OCI-LY3 (cell line): ENCODE measurements at regions not wholly inside any gene's neighbourhood (a gene's known extent, or its start where the extent isn't known, plus 50 kb on each side); places are given as distances from the start of the nearest gene placed in this dataset.

Experiments used
- H2AFZ ChIP-seq: fragments of 200-600, 300-600 bp; shearing (Covaris generic); 2 replicates; pipeline ENCODE4 v1.6.0; 2014; ENCODE audit warnings: antibody characterized with exemption, low read depth, low read length
- H3K27ac ChIP-seq: fragments of 200-600, 300-600 bp; sonication (generic); 2 replicates; pipeline ENCODE4 v1.5.1; 2014; ENCODE audit warnings: mild to moderate bottlenecking, low read length, moderate library complexity, mixed read lengths
- H3K27me3 ChIP-seq: fragments of 200-600, 300-600 bp; sonication (generic); 2 replicates; pipeline ENCODE4 v1.6.1; 2014; ENCODE audit warnings: low read depth, low read length, mixed read lengths
- H3K36me3 ChIP-seq: fragments of 200-600, 300-600 bp; sonication (generic); replicated peaks from 2 replicates; pipeline ENCODE3; 2014; ENCODE audit warnings: low read depth, low read length, mixed read lengths
- H3K4me1 ChIP-seq: fragments of 300-600, 200-600 bp; sonication (generic); 2 replicates; pipeline ENCODE4 v1.6.1; 2014; ENCODE audit warnings: low read length, mixed read lengths
- H3K4me2 ChIP-seq: fragments of 200-600, 300-600 bp; sonication (generic); 2 replicates; pipeline ENCODE4 v1.6.1; 2014; ENCODE audit warnings: low read length, mixed read lengths
- H3K4me3 ChIP-seq: fragments of 300-600, 200-600 bp; sonication (generic); 2 replicates; pipeline ENCODE4 v1.5.1; 2014; ENCODE audit warnings: antibody characterized with exemption, mild to moderate bottlenecking, low read length, moderate library complexity
- H3K79me2 ChIP-seq: fragments of 300-600, 200-600 bp; shearing (Covaris generic); 2 replicates; pipeline ENCODE4 v1.6.1; 2014; ENCODE audit warnings: mild to moderate bottlenecking, low read length, mixed read lengths
- H3K9ac ChIP-seq: fragments of 300-600, 200-600 bp; shearing (Covaris generic); 2 replicates; pipeline ENCODE4 v1.6.0; 2014; ENCODE audit warnings: mild to moderate bottlenecking, low read length, moderate library complexity
- H3K9me3 ChIP-seq: fragments of 200-600, 300-600 bp; shearing (Covaris generic); 2 replicates; pipeline ENCODE4 v1.6.1; 2014; ENCODE audit warnings: low read length, mixed read lengths; ENCODE audit not compliant: insufficient read depth
- H4K20me1 ChIP-seq: fragments of 200-600, 300-600 bp; sonication (generic); 2 replicates; pipeline ENCODE4 v1.6.1; 2016; ENCODE audit warnings: low read length, mixed read lengths; ENCODE audit not compliant: insufficient read depth
- EZH2phosphoT487 ChIP-seq: fragments of 200-600 bp; shearing (Covaris generic); IDR thresholded peaks from 2 replicates; pipeline ENCODE4 v1.6.1; 2018; ENCODE audit warnings: antibody characterized with exemption, mixed run types, low read depth
- TF ChIP-seq, protein P1 (sequence below): fragments of 200-600, 300-600 bp; sonication (generic); IDR thresholded peaks from 2 replicates; pipeline ENCODE4 v1.5.1; 2014; ENCODE audit warnings: antibody characterized with exemption, low read length, low read depth

DNA sequence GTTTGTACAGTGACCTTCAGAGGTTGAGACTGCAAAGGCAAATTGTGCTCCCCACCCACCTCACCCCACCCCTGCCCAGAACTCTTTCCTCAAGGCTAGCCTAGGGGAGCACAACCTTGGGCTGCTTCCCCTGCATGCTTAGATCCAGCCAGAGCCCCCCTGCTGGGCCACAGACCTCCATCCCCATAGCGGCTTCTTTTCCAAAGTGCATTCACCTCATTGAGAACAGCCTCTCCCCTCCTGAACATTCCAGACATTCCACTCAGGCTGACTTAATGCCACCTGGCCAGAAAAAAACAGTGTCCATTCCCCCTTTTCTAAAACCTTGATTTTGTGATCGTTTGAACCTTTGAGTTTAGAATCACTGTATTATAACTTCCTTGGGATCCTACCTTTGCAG, 124.4 kb upstream of the TOPAZ1 start:
- H3K27ac ChIP-seq, result no peak overlapping the region

DNA sequence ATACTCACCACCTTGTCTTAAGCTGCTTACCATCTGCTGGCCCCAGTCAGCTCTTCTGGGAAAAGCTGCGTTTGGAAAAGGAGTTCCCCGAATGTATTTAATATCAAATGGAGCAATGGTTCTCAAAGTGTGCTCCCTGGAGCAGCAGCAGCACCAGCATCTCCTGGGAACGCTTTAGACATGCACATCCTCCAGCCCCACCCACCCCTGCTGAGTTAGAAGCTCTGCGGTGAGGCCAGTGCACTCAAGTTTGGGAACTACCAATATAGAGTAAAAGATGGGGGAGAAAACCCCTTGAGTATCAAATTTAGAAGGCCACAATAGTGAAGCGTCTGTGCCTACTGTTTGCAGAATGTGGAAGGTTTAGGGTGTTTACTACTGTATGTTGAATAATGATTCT, 124.0 kb upstream of the TOPAZ1 start:
- H3K27me3 ChIP-seq, result peaks cover 51% of the 10 kb centered on the region
- H4K20me1 ChIP-seq, result no peaks in the 10 kb centered on the region
- H3K4me2 ChIP-seq, result no peak overlapping the region
- no peaks in the 10 kb centered on the region for H3K36me3 ChIP-seq
- H3K27ac ChIP-seq, result no peak overlapping the region
- no peak overlapping the region for H3K4me3 ChIP-seq
- TF ChIP-seq EZH2phosphoT487, result no peak
- TF ChIP-seq, protein P1, sequence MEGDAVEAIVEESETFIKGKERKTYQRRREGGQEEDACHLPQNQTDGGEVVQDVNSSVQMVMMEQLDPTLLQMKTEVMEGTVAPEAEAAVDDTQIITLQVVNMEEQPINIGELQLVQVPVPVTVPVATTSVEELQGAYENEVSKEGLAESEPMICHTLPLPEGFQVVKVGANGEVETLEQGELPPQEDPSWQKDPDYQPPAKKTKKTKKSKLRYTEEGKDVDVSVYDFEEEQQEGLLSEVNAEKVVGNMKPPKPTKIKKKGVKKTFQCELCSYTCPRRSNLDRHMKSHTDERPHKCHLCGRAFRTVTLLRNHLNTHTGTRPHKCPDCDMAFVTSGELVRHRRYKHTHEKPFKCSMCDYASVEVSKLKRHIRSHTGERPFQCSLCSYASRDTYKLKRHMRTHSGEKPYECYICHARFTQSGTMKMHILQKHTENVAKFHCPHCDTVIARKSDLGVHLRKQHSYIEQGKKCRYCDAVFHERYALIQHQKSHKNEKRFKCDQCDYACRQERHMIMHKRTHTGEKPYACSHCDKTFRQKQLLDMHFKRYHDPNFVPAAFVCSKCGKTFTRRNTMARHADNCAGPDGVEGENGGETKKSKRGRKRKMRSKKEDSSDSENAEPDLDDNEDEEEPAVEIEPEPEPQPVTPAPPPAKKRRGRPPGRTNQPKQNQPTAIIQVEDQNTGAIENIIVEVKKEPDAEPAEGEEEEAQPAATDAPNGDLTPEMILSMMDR, result no peak
- H3K9me3 ChIP-seq, result no peaks in the 10 kb centered on the region
- H3K79me2 ChIP-seq, result no peaks in the 10 kb centered on the region
- no peak overlapping the region for H3K9ac ChIP-seq
- H2AFZ ChIP-seq, result no peak overlapping the region
- peaks cover 5% of the 10 kb centered on the region for H3K4me1 ChIP-seq

More for the DNA sequence above, 124.4 kb upstream of the TOPAZ1 start:
- Histone ChIP-seq H4K20me1 (no peaks in the 10 kb centered on the region), H3K36me3 (no peaks in the 10 kb centered on the region), H3K9ac (no peak overlapping the region), H3K27me3 (peaks cover 51% of the 10 kb centered on the region), H3K4me1 (peaks cover 5% of the 10 kb centered on the region), H2AFZ (no peak overlapping the region), H3K4me3 (no peak overlapping the region), H3K9me3 (no peaks in the 10 kb centered on the region), H3K79me2 (no peaks in the 10 kb centered on the region), H3K4me2 (no peak overlapping the region)
- TF ChIP-seq, protein P1, result no peak
- no peak for TF ChIP-seq EZH2phosphoT487

DNA sequence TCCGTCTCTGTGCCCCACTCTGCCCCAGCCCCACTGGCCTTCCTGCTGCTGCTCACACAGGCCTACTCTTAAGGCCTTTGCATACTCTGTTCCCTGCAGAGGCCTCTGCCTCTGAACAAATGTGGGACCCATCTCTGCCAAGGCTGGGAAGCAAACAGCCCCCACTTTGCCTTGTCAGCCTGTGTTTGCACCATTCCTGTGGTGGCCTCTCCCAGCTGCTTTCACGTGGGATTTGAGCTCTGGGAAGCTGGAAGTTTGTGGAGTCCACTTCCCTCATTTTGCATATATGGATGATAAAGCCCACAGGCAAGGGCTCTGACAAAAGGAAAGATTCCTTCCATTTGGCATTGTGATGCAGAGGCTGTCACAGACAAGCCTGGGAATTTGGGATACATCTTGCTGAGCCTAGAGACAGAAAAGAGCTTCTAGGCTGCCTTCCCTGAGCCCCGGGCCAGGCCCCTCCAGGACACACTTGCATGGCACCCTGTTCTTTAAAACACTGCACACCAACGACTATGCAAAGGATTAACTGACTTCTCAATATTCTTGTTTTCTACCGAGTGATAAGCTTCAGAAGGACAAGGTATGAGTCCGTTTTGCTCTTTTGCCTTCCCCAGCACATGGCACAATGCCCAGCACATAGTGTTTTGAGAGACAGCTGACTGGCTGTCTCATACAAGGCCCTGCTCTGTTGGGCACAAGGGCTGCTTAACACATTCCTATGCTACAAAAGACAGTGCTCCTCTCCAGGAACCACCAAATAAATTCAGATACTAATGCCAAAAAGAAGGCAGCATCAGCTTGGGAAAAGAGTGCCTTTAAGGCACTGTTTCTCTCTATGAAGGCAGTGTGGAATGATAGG, 120.7 kb upstream of the TOPAZ1 start:
- Histone ChIP-seq H3K36me3 (no peaks in the 10 kb centered on the region), H3K9me3 (no peaks in the 10 kb centered on the region), H3K4me1 (no peaks in the 10 kb centered on the region), H4K20me1 (no peaks in the 10 kb centered on the region), H3K79me2 (no peaks in the 10 kb centered on the region), H3K27me3 (peaks cover 36% of the 10 kb centered on the region), H3K27ac (no peak overlapping the region), H3K9ac (no peak overlapping the region), H3K4me2 (no peak overlapping the region), H3K4me3 (no peak overlapping the region), H2AFZ (no peak overlapping the region)
- TF ChIP-seq, protein P1, result no peak
- no peak for TF ChIP-seq EZH2phosphoT487

DNA sequence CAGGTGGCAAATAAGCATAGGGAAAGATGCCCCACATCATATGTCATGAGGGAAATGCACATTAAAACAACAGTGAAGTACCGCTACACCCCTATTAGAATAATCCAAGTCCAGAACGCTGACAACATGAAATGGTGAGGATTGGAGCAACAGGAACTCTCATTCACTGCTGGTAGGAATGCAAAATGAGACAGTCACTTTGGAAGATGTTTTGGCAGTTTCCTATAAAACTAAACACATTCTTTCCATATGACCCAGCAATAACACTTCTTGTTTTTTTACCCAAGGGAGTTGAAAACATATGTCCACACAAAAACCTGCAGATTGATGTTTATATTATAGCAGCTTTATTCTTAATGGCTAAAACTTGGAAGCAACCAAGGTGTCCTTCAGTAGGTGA, 116.4 kb upstream of the TOPAZ1 start:
- no peaks in the 10 kb centered on the region for H4K20me1 ChIP-seq
- no peak for TF ChIP-seq EZH2phosphoT487
- TF ChIP-seq, protein P1, result no peak
- H2AFZ ChIP-seq, result no peak overlapping the region
- H3K4me3 ChIP-seq, result no peak overlapping the region
- peaks cover 2% of the 10 kb centered on the region; the same call in 1 of the 2 replicates for H3K27me3 ChIP-seq
- no peaks in the 10 kb centered on the region for H3K9me3 ChIP-seq
- H3K9ac ChIP-seq, result no peak overlapping the region
- H3K27ac ChIP-seq, result no peak overlapping the region
- no peak overlapping the region for H3K4me2 ChIP-seq
- H3K4me1 ChIP-seq, result peaks cover 7% of the 10 kb centered on the region; the same call in 1 of the 2 replicates
- no peaks in the 10 kb centered on the region for H3K36me3 ChIP-seq
- no peaks in the 10 kb centered on the region for H3K79me2 ChIP-seq
